ENCODE measurements at regions not wholly inside any gene's neighbourhood (a gene's known extent, or its start where the extent isn't known, plus 50 kb on each side); places are given as distances from the start of the nearest gene placed in this dataset.

DNA sequence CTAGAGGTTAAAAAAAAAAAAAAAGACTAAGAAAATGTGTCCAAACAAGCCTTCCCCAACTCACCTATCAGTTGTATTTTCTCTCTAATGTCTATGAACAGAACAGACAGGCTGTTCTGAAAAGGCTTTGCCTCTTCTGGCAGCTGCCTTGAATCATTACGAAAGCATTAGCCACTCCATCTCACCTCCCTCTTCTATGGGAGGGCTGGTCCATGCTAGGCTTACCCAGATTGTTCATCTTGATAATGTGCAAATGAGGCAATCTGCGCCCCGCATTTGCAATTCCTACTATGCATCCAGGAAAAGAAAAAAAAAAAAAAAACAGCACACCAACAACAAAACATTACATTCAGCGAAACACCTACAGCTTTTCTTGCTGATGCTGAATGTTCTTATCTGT, 429.9 kb upstream of the USP9Y start:
- FAIRE-seq (no peak), DNase-seq (ENCODE audit: low read depth, low spot score) (no peak)
- H3K4me2 ChIP-seq (ENCODE audit: insufficient read depth, low read length): no peak overlapping the region

DNA sequence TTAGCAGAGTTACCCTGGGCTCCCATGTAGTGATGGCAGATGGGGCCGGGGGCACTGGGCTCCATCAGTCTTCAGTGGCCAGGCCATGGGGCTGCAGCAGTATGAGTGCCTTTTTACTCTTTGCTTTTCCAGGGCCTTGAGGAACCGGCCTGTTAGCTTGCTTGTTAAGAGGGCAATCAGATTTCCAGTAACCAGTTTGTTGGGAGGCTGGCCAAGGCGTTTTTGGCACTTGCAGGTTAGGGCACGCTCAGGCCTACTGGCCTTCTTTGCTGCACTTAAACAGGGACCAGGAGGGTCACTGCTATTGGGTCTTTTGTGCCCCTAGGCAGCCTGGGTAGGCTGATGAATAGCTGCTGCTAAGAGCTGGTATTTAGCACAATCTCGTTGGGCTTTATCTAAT, 415.4 kb upstream of the USP9Y start:
- Histone ChIP-seq H3K4me1 (ENCODE audit: control insufficient read depth, extremely low read depth, insufficient read depth, low read length) (no peaks in the 10 kb centered on the region), H3K27ac (ENCODE audit: insufficient read depth, low read depth, low read length) (no peak overlapping the region), H3K79me2 (ENCODE audit: control insufficient read depth, insufficient read depth, low read length) (no peaks in the 10 kb centered on the region), H3K9me1 (replicated peaks; ENCODE audit: control insufficient read depth, extremely low read depth, insufficient read depth, low read length) (no peaks in the 10 kb centered on the region), H3K4me2 (ENCODE audit: insufficient read depth, low read length) (no peak overlapping the region), H3K9ac (replicated peaks; ENCODE audit: extremely low read depth, insufficient read depth, low read length) (no peak overlapping the region), H3K9me3 (replicated peaks; ENCODE audit: control insufficient read depth, insufficient read depth, low read length) (no peaks in the 10 kb centered on the region), H2AFZ (ENCODE audit: low read depth, low read length) (no peak overlapping the region), H4K20me1 (replicated peaks; ENCODE audit: control insufficient read depth, extremely low read depth, insufficient read depth, low read length) (no peaks in the 10 kb centered on the region), H3K4me3 (replicated peaks in 1 of 3; ENCODE audit: insufficient read depth in 1 of 3, low read depth in 1 of 3, low read length in 3 of 3) (no peak overlapping the region), H3K27me3 (ENCODE audit: control insufficient read depth in 2 of 2, insufficient read depth in 2 of 2, low read length in 2 of 2) (no peaks in the 10 kb centered on the region), H3K36me3 (ENCODE audit: control insufficient read depth in 2 of 2, extremely low read depth in 1 of 2, insufficient read depth in 2 of 2, low read length in 2 of 2) (no peaks in the 10 kb centered on the region)
- ChIA-PET CTCF (no interaction called here), POLR2A (no interaction called here)
- TF ChIP-seq MYC (IDR thresholded peaks at IDR 0.05; ENCODE audit: low read depth, low read length): no peak
- TF ChIP-seq, protein P1, sequence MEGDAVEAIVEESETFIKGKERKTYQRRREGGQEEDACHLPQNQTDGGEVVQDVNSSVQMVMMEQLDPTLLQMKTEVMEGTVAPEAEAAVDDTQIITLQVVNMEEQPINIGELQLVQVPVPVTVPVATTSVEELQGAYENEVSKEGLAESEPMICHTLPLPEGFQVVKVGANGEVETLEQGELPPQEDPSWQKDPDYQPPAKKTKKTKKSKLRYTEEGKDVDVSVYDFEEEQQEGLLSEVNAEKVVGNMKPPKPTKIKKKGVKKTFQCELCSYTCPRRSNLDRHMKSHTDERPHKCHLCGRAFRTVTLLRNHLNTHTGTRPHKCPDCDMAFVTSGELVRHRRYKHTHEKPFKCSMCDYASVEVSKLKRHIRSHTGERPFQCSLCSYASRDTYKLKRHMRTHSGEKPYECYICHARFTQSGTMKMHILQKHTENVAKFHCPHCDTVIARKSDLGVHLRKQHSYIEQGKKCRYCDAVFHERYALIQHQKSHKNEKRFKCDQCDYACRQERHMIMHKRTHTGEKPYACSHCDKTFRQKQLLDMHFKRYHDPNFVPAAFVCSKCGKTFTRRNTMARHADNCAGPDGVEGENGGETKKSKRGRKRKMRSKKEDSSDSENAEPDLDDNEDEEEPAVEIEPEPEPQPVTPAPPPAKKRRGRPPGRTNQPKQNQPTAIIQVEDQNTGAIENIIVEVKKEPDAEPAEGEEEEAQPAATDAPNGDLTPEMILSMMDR (IDR thresholded peaks at IDR 0.05; ENCODE audit: extremely low read depth in 1 of 2, insufficient read depth in 1 of 2, low read depth in 1 of 2, low read length in 2 of 2): no peak
- no peak for TF ChIP-seq EZH2 (IDR thresholded peaks at IDR 0.05; ENCODE audit: borderline replicate concordance, low read depth, low read length, severe bottlenecking)
- no peak for TF ChIP-seq GATA2 (IDR thresholded peaks at IDR 0.05; ENCODE audit: insufficient read depth, insufficient read length, low read depth, low read length)
- TF ChIP-seq JUN (IDR thresholded peaks at IDR 0.05; ENCODE audit: borderline replicate concordance, insufficient read depth, insufficient read length, low read depth): no peak
- TF ChIP-seq, protein P2, sequence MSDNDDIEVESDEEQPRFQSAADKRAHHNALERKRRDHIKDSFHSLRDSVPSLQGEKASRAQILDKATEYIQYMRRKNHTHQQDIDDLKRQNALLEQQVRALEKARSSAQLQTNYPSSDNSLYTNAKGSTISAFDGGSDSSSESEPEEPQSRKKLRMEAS (IDR thresholded peaks at IDR 0.05; ENCODE audit: insufficient read depth, insufficient read length): no peak
- TF ChIP-seq POLR2A (IDR thresholded peaks at IDR 0.05; ENCODE audit: low read depth, low read length): no peak
- TF ChIP-seq FOS (IDR thresholded peaks at IDR 0.05; ENCODE audit: borderline replicate concordance, insufficient read depth, low read length): no peak
- no peak for TF ChIP-seq POLR2AphosphoS5 (IDR thresholded peaks at IDR 0.05; ENCODE audit: insufficient read depth, low read depth, low read length)
- dilution Hi-C loops (cut with MboI; ENCODE audit: extremely low pct_ligation_motif_present, low sequenced_read_pairs) (no loop called here), intact Hi-C loops (cut with micrococcal nuclease) (no loop called here)
- FAIRE-seq (no peak), DNase-seq (ENCODE audit: low read depth, low spot score) (no peak)
- no TSS peak for BruUV-seq (replicated peaks)

More for the DNA sequence above, 429.9 kb upstream of the USP9Y start:
- intact Hi-C loops (cut with micrococcal nuclease) (no loop called here), dilution Hi-C loops (cut with MboI; ENCODE audit: extremely low pct_ligation_motif_present, low sequenced_read_pairs) (no loop called here)
- no peaks in the 10 kb centered on the region for H3K36me3 ChIP-seq (ENCODE audit: control insufficient read depth in 2 of 2, extremely low read depth in 1 of 2, insufficient read depth in 2 of 2, low read length in 2 of 2)
- H3K79me2 ChIP-seq (ENCODE audit: control insufficient read depth, insufficient read depth, low read length): no peaks in the 10 kb centered on the region
- no peak overlapping the region for H3K27ac ChIP-seq (ENCODE audit: insufficient read depth, low read depth, low read length)
- H3K9ac ChIP-seq (replicated peaks; ENCODE audit: extremely low read depth, insufficient read depth, low read length): no peak overlapping the region
- no peaks in the 10 kb centered on the region for H3K9me1 ChIP-seq (replicated peaks; ENCODE audit: control insufficient read depth, extremely low read depth, insufficient read depth, low read length)
- H3K9me3 ChIP-seq (replicated peaks; ENCODE audit: control insufficient read depth, insufficient read depth, low read length): no peaks in the 10 kb centered on the region
- no peaks in the 10 kb centered on the region for H3K4me1 ChIP-seq (ENCODE audit: control insufficient read depth, extremely low read depth, insufficient read depth, low read length)
- TF ChIP-seq EZH2 (IDR thresholded peaks at IDR 0.05; ENCODE audit: borderline replicate concordance, low read depth, low read length, severe bottlenecking) (no peak), GATA2 (IDR thresholded peaks at IDR 0.05; ENCODE audit: insufficient read depth, insufficient read length, low read depth, low read length) (no peak)
- H2AFZ ChIP-seq (ENCODE audit: low read depth, low read length): no peak overlapping the region
- H3K4me3 ChIP-seq (replicated peaks in 1 of 3; ENCODE audit: insufficient read depth in 1 of 3, low read depth in 1 of 3, low read length in 3 of 3): no peak overlapping the region
- ChIA-PET CTCF (no interaction called here), POLR2A (no interaction called here)
- no peaks in the 10 kb centered on the region for H4K20me1 ChIP-seq (replicated peaks; ENCODE audit: control insufficient read depth, extremely low read depth, insufficient read depth, low read length)
- BruUV-seq (replicated peaks): no TSS peak
- H3K27me3 ChIP-seq (ENCODE audit: control insufficient read depth in 2 of 2, insufficient read depth in 2 of 2, low read length in 2 of 2): no peaks in the 10 kb centered on the region

Data from endothelial cell of umbilical vein (primary cell).